Type B pancreatic cell (in vitro differentiated cells): ENCODE measurements at regions not wholly inside any gene's neighbourhood (a gene's known extent, or its start where the extent isn't known, plus 50 kb on each side); places are given as distances from the start of the nearest gene placed in this dataset.

Source experiments
- DNase-seq: peaks from one replicate; pipeline ENCODE4 v3.0.0; 2021; ENCODE audit warnings: mixed read lengths; ENCODE audit not compliant: unreplicated experiment; ENCODE audit errors: extremely low spot score
- H3K27ac Mint-ChIP-seq: 2 replicates; pipeline ENCODE4 v1.8.0; 2021; ENCODE audit warnings: mild to moderate bottlenecking, mixed read lengths
- H3K27me3 Mint-ChIP-seq: 2 replicates; pipeline ENCODE4 v1.8.0; 2021; ENCODE audit warnings: mixed read lengths
- H3K36me3 Mint-ChIP-seq: 2 replicates; pipeline ENCODE4 v1.8.0; 2021; ENCODE audit warnings: mixed read lengths
- H3K4me1 Mint-ChIP-seq: one replicate; pipeline ENCODE4 v1.8.0; 2021; ENCODE audit warnings: mixed read lengths; ENCODE audit not compliant: unreplicated experiment
- H3K4me3 Mint-ChIP-seq: 2 replicates; pipeline ENCODE4 v1.8.0; 2021; ENCODE audit warnings: mild to moderate bottlenecking, mixed read lengths
- H3K9me3 Mint-ChIP-seq: 2 replicates; pipeline ENCODE4 v1.8.0; 2021; ENCODE audit warnings: mixed read lengths
- TF ChIP-seq, protein P1 (sequence below): fragments of 200-600 bp; sonication (generic); conservative IDR thresholded peaks from 2 replicates; pipeline ENCODE4 v1.5.0; 2021; ENCODE audit warnings: antibody characterized with exemption, mild to moderate bottlenecking

DNA sequence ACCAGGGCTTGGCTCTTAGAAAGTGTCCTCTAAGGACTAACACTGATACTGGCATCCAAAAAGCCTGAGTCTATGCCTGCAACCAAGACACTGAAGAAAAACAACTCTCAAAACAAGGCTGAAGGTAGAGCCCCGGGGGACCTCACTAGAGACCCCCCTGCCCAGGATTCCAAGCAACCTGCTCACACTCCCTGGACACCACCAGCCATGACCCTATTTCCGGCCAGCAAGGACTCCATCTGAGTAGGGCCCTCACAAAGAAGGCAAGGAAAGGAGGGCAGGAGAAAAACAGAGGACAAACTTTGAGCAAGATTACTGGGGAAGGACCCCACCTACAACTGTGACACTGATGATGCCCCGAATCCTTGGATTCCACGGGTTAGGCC is 343.1 kb downstream of the NPHP4 start:
- no peak for DNase-seq
- H3K4me1 Mint-ChIP-seq: peaks cover 21% of the 10 kb centered on the region
- H3K4me3 Mint-ChIP-seq: no peak overlapping the region
- H3K36me3 Mint-ChIP-seq: peaks cover 3% of the 10 kb centered on the region
- peaks cover 5% of the 10 kb centered on the region for H3K9me3 Mint-ChIP-seq
- TF ChIP-seq, protein P1, sequence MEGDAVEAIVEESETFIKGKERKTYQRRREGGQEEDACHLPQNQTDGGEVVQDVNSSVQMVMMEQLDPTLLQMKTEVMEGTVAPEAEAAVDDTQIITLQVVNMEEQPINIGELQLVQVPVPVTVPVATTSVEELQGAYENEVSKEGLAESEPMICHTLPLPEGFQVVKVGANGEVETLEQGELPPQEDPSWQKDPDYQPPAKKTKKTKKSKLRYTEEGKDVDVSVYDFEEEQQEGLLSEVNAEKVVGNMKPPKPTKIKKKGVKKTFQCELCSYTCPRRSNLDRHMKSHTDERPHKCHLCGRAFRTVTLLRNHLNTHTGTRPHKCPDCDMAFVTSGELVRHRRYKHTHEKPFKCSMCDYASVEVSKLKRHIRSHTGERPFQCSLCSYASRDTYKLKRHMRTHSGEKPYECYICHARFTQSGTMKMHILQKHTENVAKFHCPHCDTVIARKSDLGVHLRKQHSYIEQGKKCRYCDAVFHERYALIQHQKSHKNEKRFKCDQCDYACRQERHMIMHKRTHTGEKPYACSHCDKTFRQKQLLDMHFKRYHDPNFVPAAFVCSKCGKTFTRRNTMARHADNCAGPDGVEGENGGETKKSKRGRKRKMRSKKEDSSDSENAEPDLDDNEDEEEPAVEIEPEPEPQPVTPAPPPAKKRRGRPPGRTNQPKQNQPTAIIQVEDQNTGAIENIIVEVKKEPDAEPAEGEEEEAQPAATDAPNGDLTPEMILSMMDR: no peak
- H3K27me3 Mint-ChIP-seq: peaks cover 49% of the 10 kb centered on the region
- no peak overlapping the region for H3K27ac Mint-ChIP-seq

DNA sequence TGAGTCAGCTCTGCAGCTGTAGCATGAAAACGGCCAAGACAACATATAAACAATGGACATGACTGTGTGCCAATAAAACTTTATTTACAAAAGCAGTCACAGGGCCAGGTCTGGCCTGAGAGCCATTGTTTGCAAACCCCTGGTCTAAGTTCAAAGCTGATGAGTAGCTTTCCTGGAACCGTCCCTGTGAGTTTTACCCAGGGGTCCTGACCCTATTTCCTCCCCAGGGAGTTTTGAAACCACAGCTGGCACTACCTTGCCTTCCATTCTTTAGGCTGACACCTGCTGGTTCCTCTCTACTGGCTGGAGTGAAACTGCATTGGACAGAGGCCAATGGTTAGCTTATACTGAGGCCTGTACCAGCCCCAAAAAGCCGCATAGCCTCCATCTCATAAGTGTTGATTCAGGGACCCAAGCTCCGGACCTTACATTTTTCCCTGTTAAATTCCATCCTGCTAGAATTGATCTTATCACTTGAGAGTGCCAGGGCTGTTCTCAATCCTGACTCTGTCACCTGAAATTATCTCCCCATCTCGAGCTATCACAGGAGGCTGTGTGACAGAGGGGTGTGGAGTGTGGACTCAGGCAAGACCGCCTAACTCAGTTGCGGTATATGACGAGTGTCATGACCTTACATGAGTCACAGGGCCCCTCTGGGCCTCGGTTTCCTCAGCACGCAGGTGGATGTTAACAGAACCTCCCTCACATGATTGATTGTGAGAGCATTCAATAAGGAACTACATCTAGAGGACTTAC is 343.6 kb downstream of the NPHP4 start:
- TF ChIP-seq, protein P1: no peak
- H3K27me3 Mint-ChIP-seq: peaks cover 46% of the 10 kb centered on the region
- H3K4me1 Mint-ChIP-seq: peaks cover 21% of the 10 kb centered on the region
- peaks cover 5% of the 10 kb centered on the region for H3K9me3 Mint-ChIP-seq
- H3K4me3 Mint-ChIP-seq: no peak overlapping the region
- no peak for DNase-seq
- H3K36me3 Mint-ChIP-seq: peaks cover 3% of the 10 kb centered on the region
- no peak overlapping the region for H3K27ac Mint-ChIP-seq

DNA sequence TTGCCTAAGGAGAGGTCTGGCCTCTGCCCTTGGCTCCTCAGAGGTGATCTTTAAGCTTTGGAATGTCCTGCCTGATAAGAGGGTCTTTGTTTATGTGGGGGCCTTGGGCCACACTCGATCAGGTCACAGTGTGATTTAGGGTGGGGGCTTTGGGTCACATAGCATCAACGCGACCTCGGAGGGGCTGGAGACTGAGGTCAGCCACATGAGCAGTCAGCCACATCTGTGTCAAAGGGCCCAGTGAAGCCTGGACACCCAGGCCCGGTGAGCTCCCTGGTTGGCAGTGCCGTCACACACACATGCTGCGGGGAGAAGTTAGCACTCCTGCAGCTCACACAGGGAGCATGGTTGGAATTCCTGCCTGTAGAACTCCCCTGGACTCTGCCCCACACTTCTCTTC is 345.0 kb downstream of the NPHP4 start:
- no peak overlapping the region for H3K4me3 Mint-ChIP-seq
- TF ChIP-seq, protein P1: no peak
- H3K4me1 Mint-ChIP-seq: peaks cover 14% of the 10 kb centered on the region
- no peak overlapping the region for H3K27ac Mint-ChIP-seq
- H3K9me3 Mint-ChIP-seq: peaks cover 5% of the 10 kb centered on the region
- peaks cover 3% of the 10 kb centered on the region for H3K36me3 Mint-ChIP-seq
- peaks cover 32% of the 10 kb centered on the region for H3K27me3 Mint-ChIP-seq
- DNase-seq: no peak

DNA sequence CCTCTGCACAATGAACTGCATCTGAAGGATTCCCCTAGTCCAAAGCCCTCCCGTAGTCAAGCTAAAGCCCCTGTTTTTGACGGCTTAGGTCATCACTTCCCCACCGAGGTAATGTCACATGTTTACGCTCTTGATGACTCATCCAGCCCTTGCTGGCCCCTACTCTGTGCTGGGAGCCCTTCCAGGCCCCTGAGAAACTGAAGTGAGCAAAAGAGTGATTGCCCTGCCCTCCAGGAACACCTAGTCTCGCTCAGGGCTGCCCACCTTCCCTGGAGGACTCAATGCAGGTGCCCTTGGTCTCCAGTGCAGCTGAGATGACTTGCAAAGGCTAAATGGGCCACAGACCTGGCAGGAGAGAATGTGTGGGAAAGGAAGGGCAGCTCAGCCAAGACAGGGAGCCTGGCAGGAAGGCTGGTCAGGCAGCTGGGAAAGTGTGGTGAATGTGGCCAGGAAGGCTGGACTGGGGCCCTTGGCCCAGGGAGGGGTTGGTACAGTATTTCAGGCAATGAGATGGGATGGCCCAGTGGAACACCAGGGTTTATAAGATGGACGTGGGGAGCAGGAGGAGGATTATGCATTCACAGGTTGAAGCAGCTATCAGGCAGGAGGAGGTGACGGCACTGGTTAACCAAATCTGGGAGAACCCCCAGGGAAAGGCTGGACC is 345.6 kb downstream of the NPHP4 start:
- no peak for DNase-seq
- peaks cover 5% of the 10 kb centered on the region for H3K9me3 Mint-ChIP-seq
- peaks cover 10% of the 10 kb centered on the region for H3K4me1 Mint-ChIP-seq
- H3K27ac Mint-ChIP-seq: no peak overlapping the region
- H3K36me3 Mint-ChIP-seq: peaks cover 3% of the 10 kb centered on the region
- H3K4me3 Mint-ChIP-seq: no peak overlapping the region
- peaks cover 26% of the 10 kb centered on the region for H3K27me3 Mint-ChIP-seq
- TF ChIP-seq, protein P1: no peak

DNA sequence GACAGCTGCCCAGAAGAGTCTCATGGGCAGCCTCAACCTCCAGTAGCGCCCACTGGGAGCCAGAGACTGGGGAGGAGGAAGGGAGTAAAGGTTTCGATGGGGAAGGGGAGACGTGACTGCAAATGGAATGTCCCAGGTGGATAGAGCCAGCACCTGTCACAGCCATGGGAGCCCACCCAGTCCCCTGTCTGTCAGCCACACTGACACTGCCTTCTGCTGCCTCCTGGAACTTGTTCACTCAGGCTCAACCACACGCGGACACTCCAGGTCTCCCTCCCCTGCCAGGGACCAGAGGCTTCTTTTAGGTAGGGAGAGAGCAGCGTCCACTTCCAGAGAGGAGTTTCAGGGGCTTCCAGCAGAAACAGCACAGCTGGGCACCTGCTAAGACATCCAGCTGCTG is 346.3 kb downstream of the NPHP4 start:
- no peak for DNase-seq
- H3K27ac Mint-ChIP-seq: no peak overlapping the region
- peaks cover 10% of the 10 kb centered on the region for H3K4me1 Mint-ChIP-seq
- peaks cover 27% of the 10 kb centered on the region for H3K27me3 Mint-ChIP-seq
- H3K4me3 Mint-ChIP-seq: no peak overlapping the region
- peaks cover 3% of the 10 kb centered on the region for H3K36me3 Mint-ChIP-seq
- H3K9me3 Mint-ChIP-seq: peaks cover 5% of the 10 kb centered on the region
- TF ChIP-seq, protein P1: no peak
